NCI-H146 treated with DMSO at 0.1 percent for 48 hours (cell line): ENCODE measurements at regions not wholly inside any gene's neighbourhood (a gene's known extent, or its start where the extent isn't known, plus 50 kb on each side); places are given as distances from the start of the nearest gene placed in this dataset.

ENCODE experiments used
- DNase-seq: peaks from one replicate; lab custom pipeline; 2025; ENCODE audit not compliant: unreplicated experiment; lab: John Stamatoyannopoulos, UW

DNA sequence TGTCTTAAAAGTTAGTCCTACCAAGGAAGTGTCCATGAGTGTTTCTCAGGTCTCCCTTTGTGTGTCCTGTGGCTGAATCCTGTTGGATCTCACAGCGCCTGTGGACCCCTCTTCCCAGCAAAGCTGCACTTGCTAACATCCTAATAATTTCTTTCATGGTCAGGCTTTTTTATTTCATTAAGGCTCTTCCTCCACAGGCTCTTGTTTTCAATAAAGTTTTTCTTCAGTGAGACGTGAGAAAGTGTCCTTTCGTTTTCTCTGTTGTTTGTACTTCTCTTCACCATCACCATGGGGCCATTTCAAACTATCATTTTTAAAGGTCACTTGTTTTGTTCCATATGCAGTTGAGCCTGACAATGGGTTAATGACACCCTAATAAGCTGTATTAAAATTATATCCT is 231.5 kb downstream of the LMO4 start:
- no peak for DNase-seq

DNA sequence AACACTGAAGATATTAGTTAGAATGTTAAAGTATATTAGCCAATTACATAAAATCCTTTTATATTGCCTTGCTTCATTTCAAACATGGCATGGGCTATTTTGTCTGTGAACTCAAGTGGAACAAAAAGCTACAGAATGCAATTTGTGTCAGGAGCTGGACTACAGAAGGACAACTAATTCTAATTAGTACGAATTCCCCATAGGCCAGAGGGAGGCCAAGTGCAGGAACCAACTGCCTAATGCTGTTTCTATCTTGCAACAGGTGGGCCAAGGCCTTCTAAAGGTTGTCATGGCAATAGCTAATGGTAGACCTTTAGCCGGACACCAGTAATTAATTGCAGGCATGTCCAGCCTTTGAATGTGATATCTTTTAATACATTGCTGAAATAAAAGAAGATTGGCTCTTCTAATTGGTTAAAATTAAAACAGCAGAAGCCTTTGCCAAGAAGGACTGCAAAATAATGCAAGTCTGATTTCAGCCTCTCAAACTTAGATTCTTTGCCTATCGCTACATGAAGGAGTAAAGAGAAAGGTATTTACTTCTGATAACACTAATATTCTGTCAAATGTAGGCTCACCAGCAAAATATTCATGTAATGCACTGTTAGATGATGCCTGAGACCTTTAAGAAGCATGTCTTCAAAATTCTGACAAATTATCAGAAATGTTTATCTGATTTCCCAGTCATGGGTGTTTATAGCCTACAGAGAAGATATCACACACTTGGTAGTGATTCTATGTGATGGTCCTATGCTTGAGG is 232.1 kb downstream of the LMO4 start:
- DNase-seq, result no peak

DNA sequence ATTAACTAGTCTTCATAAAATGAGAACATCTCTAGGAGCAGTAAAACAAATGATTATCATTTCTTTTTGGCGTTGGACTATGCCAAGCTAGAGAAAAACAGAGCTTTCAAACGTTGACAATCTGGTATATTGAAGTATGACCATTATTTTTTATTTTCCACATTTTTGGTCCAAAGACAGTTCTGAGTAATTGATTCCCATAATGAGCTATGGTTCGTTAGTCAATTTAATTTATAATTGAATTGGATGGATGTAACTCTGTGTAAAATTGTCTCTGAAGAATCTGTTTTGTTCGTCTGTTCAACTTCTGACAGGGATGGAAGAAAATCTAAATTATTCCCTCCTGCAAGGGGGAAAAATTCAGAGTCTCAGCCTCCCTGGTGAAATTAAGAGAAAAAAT is 234.5 kb downstream of the LMO4 start:
- DNase-seq, result no peak

DNA sequence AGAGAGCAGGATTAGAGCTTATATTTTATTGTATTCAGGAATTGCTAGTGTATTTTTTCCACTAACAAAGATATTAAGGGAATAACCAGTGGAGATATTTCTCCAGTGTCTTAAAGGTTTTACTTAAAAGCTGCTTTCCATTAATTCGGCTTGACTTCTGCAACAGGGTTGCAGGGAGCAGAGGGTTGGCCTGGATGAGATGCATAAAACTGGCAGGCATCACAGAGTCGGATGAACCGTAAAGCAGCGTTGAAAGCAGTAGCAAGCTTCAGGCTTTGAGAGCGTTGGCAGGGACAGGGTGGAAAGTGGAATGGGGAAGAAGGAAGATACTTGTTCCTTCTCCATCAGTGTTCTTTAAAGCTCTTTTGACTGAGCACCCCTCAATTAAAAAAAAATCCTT is 237.2 kb downstream of the LMO4 start:
- DNase-seq, result no peak

DNA sequence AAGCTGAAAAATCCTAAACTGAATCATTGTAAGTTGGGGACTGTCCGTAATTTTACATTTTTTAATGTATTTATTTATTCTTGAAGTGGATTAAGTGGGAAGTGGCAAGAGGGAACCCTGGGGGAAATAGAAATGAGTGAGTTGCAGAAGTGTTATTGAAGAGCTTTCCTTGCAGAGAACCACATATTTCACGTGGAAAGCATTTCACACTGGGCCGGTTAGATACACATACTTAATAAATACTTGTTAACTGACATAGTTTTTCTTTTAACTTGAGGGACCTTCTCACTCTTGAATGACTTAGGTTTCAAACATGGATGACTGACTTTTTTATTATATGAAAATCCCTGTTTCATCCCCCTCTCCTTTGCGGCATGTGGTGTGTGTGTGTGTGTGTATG is 239.3 kb downstream of the LMO4 start:
- DNase-seq, result no peak

DNA sequence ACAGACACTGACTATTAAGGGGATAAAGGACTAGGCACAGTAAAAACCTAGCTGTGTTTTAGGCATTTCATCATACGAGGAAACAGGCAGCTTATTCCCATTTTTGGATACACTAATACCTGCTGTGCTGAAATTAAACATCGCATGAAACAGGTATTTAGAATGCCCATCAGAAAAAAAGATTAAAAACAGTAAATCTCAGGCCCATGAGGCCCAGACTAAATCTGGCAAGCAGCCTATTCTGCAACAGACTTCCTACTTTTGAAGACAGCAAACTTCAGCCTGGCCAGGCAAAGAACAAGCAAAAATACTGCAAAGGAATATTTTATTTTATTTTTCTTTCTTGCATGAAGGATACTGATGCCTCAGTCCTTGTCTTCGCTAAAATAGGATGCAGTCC is 240.2 kb downstream of the LMO4 start:
- DNase-seq, result no peak

DNA sequence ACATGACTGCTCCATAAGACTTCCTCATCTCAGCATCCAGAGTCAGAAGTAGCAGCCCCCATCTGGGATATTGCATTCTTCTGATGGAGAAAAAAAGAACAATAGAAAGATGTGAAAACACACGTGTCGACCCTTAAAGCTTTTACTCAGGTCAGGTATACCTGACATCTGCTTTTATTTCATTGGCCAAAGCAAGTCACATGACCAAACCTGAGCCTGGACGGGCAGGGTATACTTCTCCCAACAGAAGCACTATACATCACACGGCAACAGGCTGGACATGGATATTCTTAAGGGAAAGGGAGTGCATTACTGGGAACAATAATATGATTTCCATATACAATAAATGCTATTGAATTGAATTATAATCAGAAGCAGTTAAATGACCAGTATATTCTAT is 243.3 kb downstream of the LMO4 start:
- no peak for DNase-seq

DNA sequence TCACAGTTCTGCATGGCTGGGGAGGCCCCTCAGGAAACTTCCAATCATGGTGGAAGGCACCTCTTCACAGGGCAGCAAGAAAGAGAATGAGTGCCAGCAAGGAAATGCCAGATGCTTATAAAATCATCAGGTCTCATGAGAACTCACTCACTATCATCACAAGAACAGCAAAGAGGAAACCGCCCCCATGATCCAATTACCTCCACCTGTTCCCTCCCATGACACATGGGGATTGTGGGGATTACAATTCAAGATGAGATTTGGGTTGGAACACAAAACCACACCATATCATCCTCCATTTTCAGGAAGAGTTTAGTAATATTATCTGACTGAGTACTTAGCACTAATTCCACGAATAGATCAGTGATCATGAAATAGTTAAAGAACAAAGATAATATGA is 244.2 kb downstream of the LMO4 start:
- no peak for DNase-seq

DNA sequence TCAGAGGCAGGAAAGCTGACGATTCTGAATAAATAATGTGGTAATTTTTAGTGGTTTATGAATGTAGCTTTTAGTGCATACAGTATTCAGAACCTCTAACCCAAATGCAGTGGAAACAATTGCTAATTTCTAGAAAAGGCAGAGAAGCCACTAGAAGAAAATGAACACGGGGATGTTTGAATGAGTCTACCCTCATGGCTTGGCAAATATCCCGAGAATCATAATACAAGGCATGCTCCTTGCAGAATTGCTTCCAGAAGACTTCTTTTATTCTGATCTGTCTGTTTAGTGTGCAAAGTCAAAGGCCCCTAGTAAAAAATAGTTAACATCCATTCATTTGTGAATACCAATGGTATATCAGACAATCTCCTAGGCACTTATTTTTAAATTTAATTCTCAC is 246.8 kb downstream of the LMO4 start:
- no peak for DNase-seq

DNA sequence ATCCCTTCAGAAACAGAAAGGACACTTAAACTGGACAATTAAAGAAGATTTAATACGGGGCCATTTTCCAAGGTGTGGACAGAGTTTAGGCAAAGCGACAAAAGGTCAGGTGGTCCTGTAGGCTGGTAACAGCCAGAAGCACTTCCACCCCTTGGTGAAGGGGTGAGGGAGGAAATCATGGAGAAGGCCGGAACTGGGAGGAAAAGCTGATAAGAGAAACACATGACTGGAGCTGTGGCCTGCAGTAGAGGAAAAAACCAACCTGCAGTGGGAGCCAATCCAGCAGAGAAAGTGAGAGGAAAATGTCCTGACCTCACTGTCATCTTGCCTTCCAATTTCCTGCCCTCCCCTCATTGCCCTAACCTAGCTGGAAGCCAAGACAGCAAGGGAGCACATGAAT is 249.8 kb downstream of the LMO4 start:
- DNase-seq, result no peak

DNA sequence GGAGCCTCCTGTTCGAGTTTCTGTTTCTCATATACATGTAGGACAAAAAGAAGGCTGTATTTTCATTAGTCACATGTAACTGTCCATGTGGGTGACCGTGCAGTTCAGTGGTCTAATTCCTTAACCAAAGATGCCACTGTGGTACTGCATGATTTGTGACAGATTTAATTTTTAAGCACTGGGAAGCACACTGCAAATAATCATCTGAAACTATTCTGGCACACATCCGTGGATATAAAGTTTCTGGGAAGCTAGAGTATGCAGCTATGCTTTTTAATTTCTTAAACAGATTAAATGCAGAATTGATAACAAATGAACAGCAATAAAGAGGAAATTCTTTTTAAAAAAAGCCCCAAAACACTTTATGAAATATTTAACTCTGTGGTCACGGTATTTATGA is 254.8 kb downstream of the LMO4 start:
- DNase-seq, result no peak

DNA sequence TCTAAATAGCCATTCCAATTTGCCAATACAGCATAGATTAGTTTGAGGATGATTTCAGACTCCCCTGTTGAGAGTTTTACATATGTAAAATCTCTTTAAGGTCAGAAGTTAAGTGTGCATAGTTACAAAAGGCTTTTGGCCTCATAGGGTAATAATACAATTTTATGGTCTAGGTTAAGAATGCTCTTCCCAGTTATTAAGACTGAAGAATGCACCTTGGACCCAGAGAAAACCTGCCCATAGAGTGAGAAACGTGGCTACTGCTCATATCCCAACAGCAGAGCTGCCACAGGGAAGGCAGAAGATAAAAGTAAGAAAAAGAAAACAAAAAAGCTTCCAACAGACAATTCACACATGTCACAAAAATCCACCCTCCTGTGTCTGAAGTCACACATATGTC is 255.9 kb downstream of the LMO4 start:
- DNase-seq, result no peak

DNA sequence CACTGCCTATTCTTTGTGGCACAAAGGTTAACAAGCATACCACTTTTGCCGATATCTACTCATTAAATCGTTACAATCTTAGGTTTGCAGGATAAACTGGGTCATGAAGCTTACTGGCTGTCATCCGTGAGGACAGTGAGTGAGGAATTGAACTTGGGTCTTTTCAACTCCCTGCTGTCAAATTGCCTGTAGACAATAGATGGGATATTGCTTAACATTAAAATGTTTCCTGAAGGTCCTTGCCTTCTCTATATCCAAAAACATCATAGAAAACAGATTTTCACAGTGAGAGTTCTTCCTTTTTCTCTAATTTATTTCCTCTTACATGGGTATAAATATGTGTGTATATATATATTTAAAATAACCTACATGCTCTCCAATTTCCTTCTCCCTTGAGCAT is 257.8 kb downstream of the LMO4 start:
- no peak for DNase-seq

DNA sequence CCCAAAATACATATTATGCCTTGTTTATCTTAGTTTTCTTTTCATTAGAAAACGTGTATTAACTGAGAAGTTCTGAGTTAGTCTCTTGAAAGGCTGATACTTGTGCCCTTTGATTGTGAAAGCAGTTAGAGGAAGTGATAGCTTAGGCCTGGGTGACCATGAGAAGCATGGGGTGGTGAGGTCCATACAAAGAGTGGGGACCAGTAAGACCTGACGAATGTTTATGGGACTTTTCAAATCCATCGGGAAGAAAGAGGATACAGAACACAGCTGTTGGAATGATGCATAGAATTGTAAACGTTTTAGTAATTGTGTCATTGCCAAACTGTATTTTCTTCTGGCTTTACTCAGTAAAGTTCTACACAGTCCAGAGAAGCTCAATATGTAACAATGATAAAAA is 259.8 kb downstream of the LMO4 start:
- DNase-seq, result no peak

DNA sequence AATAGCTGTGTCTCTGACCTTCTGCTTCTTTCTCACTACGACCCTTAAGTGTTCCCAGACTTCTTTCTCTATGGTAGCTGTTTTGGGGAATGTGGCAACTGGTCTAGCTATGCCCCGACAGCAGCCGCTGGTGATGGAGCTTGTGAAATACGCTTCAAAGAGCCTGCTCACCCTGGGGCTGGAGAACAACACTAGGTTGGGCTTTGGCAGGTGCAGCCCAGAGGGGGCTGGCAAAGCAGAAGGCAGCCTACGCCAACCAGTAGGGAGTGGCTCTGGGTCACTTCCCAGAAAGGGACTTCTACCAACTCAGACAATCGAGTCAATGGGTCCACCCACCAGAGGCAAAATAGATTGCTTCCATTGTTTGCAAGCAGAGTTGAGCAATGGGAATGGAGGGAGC is 262.8 kb downstream of the LMO4 start:
- no peak for DNase-seq

DNA sequence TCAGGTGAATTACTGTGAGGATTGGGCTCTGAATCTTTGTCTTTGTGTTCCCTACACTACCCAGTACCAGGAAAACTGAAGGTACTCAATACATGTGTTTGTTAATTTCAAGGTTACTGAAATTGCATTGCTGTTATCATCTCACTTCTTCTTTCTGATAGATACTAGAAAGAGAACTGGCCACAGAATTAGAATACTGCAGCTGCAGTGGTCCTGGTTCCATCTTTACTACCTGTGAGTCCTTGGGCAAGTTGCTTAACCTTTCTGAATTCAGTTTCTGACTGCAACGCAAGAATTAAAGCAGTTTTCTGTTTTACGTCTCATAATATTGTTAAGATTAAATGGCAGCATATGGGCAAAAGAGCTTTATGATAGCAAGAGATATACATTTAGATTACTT is 263.5 kb downstream of the LMO4 start:
- DNase-seq, result no peak

DNA sequence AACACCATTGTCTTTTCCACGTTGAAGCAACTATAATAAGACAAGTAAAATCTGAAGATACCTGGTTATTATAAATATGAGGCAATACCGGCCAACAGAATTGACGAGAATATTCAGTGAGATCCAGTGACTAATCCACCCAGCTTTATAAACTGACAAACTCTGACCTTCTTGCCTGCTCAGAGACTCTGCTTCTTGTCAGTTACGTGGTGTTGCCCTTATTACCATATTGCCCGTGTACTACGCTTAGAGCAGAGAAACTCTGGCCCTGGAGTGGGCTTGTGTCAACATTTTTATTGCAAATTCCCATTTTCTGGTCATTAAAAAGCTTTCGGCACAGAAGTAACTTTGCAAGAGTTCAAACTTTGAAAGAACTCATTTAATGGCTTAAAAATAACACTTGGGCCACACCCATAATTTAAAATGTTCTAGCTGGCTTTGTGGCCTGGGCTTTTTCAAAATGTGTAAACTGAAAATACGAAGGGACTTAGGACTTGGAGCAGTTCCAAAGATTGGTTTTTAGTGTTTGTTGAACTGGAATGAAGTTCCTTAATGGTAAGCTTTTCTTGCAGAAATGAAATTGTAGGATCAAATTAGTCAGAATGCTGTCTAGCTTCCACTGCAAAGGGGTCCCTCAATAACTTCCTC is 266.2 kb downstream of the LMO4 start:
- DNase-seq, result no peak

DNA sequence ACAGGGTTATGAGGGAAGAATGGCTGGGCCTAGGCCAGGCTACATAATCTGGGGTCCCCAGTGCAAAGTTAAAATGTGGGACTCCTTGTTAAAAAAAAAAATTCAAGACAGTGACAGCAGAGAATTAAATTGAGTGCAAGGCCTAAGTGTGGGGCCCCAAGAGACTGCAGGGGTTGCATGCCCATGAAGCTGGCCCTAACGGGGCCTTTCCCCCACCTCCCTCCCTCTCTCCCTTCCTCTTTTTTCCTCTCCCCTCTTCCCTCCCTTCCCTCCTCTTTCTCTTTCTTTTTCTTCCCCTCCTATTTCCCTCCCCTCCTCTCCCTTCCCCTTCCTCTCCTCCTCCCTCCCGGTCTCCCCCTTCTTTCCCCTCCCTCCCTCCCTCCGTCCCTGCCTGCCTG is 266.7 kb downstream of the LMO4 start:
- no peak for DNase-seq

DNA sequence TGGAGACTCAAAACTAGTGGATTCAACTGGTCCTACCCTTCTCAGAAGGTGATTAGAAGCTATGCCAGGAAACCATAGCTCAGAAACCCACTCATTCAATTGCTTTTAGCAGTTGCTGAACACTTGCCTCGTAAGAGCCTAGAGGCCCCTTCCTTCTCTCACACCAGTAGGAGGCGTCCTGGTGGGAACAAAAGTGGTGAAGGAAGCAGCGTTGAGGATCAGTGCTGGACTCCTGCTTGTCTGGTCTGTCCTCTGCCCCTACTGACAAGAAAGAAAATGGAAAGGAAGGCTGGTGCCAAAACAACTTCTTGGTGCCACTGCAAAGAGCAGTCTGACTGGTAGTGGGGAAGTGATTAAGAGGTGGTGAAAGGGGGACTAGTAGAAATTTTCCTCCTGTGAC is 269.7 kb downstream of the LMO4 start:
- DNase-seq, result no peak

DNA sequence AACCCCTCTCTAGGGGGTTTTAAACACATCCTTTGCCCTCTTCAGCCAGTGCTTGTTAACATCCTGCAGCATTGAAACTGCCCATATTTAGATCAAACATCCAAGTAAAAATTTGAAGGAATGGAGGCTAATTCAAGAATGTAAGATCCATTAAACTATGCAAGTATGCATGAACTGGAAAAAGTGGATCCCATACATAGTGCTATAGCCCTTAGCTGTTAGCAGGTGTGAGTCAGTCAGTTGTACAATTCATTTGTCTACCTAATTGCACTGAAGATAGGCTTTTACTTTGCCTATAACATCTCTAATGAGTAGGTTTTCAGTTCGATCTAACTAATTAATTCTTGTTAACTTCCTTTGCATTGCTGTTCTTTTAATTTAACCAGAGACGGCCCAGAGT is 270.9 kb downstream of the LMO4 start:
- DNase-seq, result no peak

DNA sequence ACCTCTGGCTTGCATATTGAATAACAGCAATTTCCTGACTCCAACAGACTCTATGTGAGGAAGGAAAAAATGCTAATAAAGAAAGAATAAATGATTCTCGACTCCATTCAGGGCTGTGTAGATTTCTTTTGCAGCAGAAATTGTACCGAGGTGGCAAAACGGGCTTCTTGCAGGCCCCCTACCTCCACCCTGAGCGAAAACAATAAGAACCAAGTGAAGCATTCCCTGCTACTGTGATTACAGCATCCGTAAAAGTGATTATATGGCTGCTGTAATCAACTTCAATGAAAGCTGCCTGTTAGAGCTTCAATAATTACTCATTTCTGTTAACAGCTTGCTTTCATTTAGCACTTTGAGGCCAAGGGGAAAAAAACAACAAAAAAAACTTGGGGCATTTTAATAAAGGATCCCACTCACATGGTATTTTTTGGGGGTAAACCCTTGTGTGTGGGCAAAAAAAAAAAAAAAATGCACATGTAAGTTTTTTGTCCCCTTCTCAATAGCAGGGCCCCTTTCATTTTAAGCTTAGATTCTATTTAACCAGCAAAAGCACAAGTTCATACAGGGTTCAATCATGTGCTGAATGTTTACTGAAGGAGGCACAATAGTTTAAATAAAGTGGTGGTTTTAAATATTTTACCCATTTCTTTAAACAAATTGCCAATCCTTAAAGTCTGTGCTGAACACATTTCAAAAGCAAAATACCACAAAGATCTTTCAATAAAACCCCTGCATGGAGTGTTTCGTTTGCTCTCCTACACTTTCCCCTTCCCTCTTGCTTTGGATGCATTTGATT is 271.6 kb downstream of the LMO4 start:
- DNase-seq, result no peak

DNA sequence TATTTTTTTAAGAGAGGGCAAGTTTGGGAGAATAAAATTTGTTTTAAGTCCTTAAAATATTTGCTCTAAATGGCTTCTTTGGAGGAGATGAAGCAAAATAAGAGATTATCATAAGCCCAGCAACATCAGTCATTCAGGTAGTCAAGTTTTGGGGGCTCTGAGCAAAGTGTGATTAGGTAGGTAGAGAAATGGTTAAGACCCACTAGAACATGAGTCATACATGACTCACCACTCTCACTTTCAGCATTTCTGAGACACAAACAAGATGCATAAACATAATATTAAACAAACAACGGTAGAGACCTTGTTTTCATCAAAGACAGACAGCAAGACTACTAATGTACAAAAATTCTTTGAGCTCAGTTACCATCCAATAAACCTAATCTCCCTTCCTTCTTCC is 272.2 kb downstream of the LMO4 start:
- no peak for DNase-seq
